K562 (cell line): ENCODE measurements at regions not wholly inside any gene's neighbourhood (a gene's known extent, or its start where the extent isn't known, plus 50 kb on each side); places are given as distances from the start of the nearest gene placed in this dataset.

Source experiments
- BRD4 ChIP-seq: fragments of 200-600 bp; sonication (generic); IDR thresholded peaks from 2 replicates; pipeline ENCODE4 v1.6.1; 2017; ENCODE audit warnings: inconsistent platforms
- CREBBP ChIP-seq: IDR thresholded peaks from one replicate; pipeline ENCODE4 v1.6.1; 2012; ENCODE audit warnings: low read depth, mild to moderate bottlenecking, control low read depth, inconsistent platforms, low read length
- CTCF ChIP-seq, 3 experiments: IDR thresholded peaks in 2 of 3; conservative IDR thresholded peaks in 1 of 3; 2 replicates each; pipeline ENCODE4 v1.5.1; 2011 to 2012; ENCODE audit warnings: low read length in 3 of 3, mild to moderate bottlenecking in 3 of 3, control low read depth in 2 of 3, improper control_type of control experiment in 1 of 3, inconsistent platforms in 1 of 3, low read depth in 1 of 3, mixed read lengths in 1 of 3, moderate library complexity in 1 of 3; ENCODE audit not compliant: insufficient read depth in 2 of 3
- GTF3C2 ChIP-seq: IDR thresholded peaks from 3 replicates; pipeline ENCODE4 v1.6.1; 2011; ENCODE audit warnings: borderline replicate concordance, mild to moderate bottlenecking, moderate library complexity; ENCODE audit not compliant: insufficient read length; ENCODE audit errors: extremely low read depth
- MXI1 ChIP-seq: IDR thresholded peaks from 2 replicates; pipeline ENCODE4 v1.6.1; 2011; ENCODE audit warnings: low read depth, mild to moderate bottlenecking, improper control_type of control experiment, low read length
- ZBTB1 ChIP-seq: sonication (generic); formaldehyde crosslinking; IDR thresholded peaks from 2 replicates; pipeline ENCODE4 v1.8.1; 2023; ENCODE audit warnings: missing genetic modification reagents, low read depth, mild to moderate bottlenecking, borderline replicate concordance
- ZFP1 ChIP-seq: fragments of 450-650 bp; formaldehyde crosslinking; IDR thresholded peaks from 2 replicates; pipeline ENCODE4 v1.4.0; 2020; ENCODE audit warnings: mild to moderate bottlenecking, mixed read lengths

GRCh38 chr4:58303456-58303855, 1193.3 kb upstream of the IGFBP7 start:
- no peak for TF ChIP-seq CTCF (IDR thresholded peaks at IDR 0.05 in 2 of 3, conservative IDR thresholded peaks at IDR 0.05 in 1 of 3; ENCODE audit: insufficient read depth in 2 of 3, low read depth in 1 of 3, low read length in 3 of 3)
- no peak for TF ChIP-seq BRD4
- no peak for TF ChIP-seq ZBTB1 (CRISPR knock-in tag)
- no peak for TF ChIP-seq ZFP1
- TF ChIP-seq CREBBP, result no peak
- no peak for TF ChIP-seq MXI1
- TF ChIP-seq GTF3C2, result no peak
